ENCODE measurements at regions not wholly inside any gene's neighbourhood (a gene's known extent, or its start where the extent isn't known, plus 50 kb on each side); places are given as distances from the start of the nearest gene placed in this dataset.
"Not testable (repeated sequence)": the region's sequence is repeated elsewhere in the genome, so short reads cannot be mapped to it uniquely, and the experiment has no call there.

DNA sequence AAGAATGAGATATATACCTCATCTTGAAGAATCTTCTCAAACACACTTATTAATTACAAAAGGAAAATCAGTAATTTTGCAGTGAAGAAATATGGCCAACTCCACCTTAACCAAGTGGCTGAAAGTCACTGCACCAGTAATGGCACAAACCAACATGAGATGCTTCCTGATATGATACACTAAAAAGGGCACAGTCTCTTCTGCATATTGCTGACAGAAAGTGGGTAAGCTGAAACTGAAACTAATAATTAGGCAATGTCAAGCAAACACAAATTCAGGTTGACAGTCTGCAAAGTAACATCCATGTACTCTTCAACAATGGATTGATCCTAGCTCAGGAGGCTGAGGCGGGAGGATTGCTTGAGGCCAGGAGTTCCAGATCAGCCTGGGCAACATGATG is 56.1 kb downstream of the ZNF22 start:
- DNase-seq (ENCODE audit: extremely low read depth, low read depth) = not testable (repeated sequence)

DNA sequence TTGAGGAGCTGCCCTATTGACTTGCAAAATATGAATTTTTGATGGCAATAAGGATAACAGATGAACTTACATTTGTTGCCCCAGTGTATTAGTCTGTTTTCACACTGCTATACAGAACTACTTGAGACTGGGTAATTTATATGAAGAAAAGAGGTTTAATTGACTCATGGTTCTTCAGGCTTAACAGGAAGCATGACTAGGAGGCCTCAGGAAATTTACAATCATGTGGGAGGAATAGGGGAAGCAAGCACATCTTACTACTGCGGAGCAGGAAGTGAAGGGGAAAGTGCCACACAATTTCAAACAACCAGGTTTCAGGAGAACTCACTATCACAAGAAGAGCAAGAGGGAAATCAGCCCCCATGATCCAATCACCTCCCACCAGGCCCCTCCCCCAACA is 57.9 kb downstream of the ZNF22 start:
- no peak for DNase-seq (ENCODE audit: extremely low read depth, low read depth)
- no peak for TF ChIP-seq CTCF (IDR thresholded peaks at IDR 0.05; ENCODE audit: low read depth, low read length)

GRCh38 chr10:45058992-45059561 is 58.4 kb downstream of the ZNF22 start:
- TF ChIP-seq CTCF (IDR thresholded peaks at IDR 0.05; ENCODE audit: low read depth, low read length) = no peak
- DNase-seq (ENCODE audit: extremely low read depth, low read depth) = no peak

DNA sequence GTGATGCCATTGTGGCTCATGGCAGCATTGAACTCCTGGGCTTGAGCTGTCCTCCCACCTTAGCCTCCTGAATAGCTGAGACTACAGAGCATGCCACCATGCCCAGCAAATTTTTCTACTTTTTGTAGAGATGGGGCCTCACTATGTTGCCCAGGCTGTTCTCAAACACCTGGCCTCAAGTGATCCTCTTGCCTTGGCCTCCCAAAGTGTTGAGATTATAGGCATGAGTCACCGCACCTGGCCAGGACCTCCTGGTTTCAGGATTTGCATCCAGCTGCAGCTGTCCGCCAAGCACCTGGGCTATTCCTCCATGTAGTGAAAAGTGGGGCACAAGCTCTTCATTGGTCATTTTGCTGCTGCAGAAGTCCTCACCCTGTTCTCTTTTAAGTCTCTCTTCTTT is 58.9 kb downstream of the ZNF22 start:
- no peak for TF ChIP-seq CTCF (IDR thresholded peaks at IDR 0.05; ENCODE audit: low read depth, low read length)

DNA sequence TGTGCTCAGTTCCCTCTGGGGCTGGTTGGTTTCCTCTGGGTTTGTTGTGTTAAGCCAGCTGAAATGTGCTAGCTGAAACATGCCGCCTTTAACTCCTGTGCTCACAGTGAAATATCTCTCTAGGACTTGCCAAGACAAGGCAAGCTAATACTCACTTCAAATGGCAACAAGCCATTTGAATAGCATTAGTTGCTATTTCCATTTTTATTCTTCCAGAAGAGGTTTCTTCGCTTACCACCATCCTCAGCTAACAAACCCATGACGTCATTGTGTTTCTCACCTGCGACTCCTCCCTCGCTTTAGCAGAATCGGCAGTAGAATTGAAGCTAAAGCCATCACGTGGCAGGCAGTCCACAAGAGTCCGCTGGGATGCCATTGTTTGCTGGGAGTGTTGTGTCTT is 61.3 kb downstream of the ZNF22 start:
- DNase-seq (ENCODE audit: extremely low read depth, low read depth) = no peak
- no peak for TF ChIP-seq CTCF (IDR thresholded peaks at IDR 0.05; ENCODE audit: low read depth, low read length)

More for the DNA sequence above, 58.9 kb downstream of the ZNF22 start:
- DNase-seq (ENCODE audit: extremely low read depth, low read depth) = no peak

DNA sequence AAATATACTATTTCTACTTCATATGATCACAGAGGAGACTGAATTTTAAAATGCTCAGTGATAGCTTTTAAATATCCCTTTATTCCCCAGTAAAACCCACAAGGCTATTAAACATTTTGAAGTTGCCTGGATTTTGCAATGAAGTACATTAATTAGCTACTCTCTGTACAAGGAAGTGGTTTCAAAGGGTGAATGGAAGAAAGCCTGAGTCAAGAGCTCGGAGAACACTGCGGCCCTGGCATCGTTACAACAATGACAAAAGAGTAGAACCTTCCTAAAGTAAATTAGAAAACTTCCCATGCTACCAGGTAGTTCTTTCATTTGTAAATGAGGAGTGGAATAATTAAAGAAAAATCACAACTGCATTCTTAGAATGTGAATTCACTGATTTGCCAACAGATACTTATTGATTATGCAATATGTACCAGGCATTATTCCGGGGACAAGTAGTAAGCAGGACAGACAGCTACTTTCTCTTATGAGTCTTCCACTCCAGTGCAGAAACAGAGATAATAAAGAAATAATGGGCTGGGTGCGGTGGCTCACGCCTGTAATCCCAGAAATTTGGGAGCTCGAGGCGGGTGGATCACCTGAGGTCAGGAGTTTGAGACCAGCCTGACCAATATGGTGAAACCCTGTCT is 63.0 kb downstream of the ZNF22 start:
- TF ChIP-seq CTCF (IDR thresholded peaks at IDR 0.05; ENCODE audit: low read depth, low read length) = no peak
- DNase-seq (ENCODE audit: extremely low read depth, low read depth) = no peak

GRCh38 chr10:45064998-45065397 is 64.3 kb downstream of the ZNF22 start:
- no peak for DNase-seq (ENCODE audit: extremely low read depth, low read depth)
- TF ChIP-seq CTCF (IDR thresholded peaks at IDR 0.05; ENCODE audit: low read depth, low read length) = no peak
